HepG2 (cell line): ENCODE measurements at regions not wholly inside any gene's neighbourhood (a gene's known extent, or its start where the extent isn't known, plus 50 kb on each side); places are given as distances from the start of the nearest gene placed in this dataset.

Experiments
- ATAC-seq: fragments of 200-7000 bp; cut with Tn5 transposase; 3 replicates; pipeline ENCODE4 v1.9.1; 2020; ENCODE audit warnings: mild to moderate bottlenecking, moderate library complexity
- BruUV-seq: library from RNA; stranded (reverse); fragments of 400-500 nt; replicated peaks from 2 replicates; lab custom pipeline; 2021; lab: Mats Ljungman, UMichigan
- CTCF ChIA-PET: fragments of 300-600 bp; formaldehyde crosslinking; extraction: SDS; loops from one replicate; lab custom pipeline; 2021; ENCODE audit warnings: low total read pairs, inconsistent platforms, low intra/inter-chr PET ratio; lab: Yijun Ruan, JAX
- POLR2A ChIA-PET: fragments of 350-600 bp; sonication (Branson Sonifier 250); formaldehyde crosslinking; loops from one replicate; lab custom pipeline; 2020; ENCODE audit warnings: antibody characterized with exemption, inconsistent platforms; lab: Yijun Ruan, JAX
- DNase-seq: peaks from one replicate; pipeline ENCODE4 v3.0.0-alpha.2; 2015; ENCODE audit warnings: low spot score
- FAIRE-seq: peaks from 3 replicates; lab custom pipeline; 2011; peaks lifted over from hg19 to GRCh38; lab: Jason Lieb, UNC
- H2AFZ ChIP-seq: one replicate; pipeline ENCODE4 v1.6.1; 2011; ENCODE audit warnings: low read length, inconsistent platforms
- H3K27ac ChIP-seq: fragments of 300-600 bp; 3 replicates; pipeline ENCODE4 v1.8.0; 2011; ENCODE audit warnings: mixed run types, mild to moderate bottlenecking, mixed read lengths, low read length, inconsistent platforms; ENCODE audit not compliant: insufficient read depth; ENCODE audit errors: extremely low read length
- H3K27me3 ChIP-seq, 2 experiments: fragments of 200-600 bp in 1 of 2; 2 replicates in 1 of 2; 3 replicates in 1 of 2; pipeline versions ENCODE4 v1.6.0 to v1.8.0; 2011; ENCODE audit warnings: low read length in 2 of 2, mild to moderate bottlenecking in 2 of 2, moderate library complexity in 2 of 2, inconsistent platforms in 1 of 2; ENCODE audit not compliant: insufficient read depth in 2 of 2, control insufficient read depth in 1 of 2
- H3K36me3 ChIP-seq, 2 experiments: fragments of 200-600 bp in 1 of 2; replicated peaks in 1 of 2; 2 replicates in 1 of 2; 3 replicates in 1 of 2; pipeline versions ENCODE4 v1.5.1 to v1.8.0; 2011; ENCODE audit warnings: low read length in 2 of 2, inconsistent platforms in 1 of 2; ENCODE audit not compliant: insufficient read depth in 2 of 2, control insufficient read depth in 1 of 2
- H3K4me1 ChIP-seq: 2 replicates; pipeline ENCODE4 v1.5.1; 2012; ENCODE audit warnings: low read length, inconsistent platforms; ENCODE audit not compliant: insufficient read depth
- H3K4me2 ChIP-seq: 2 replicates; pipeline ENCODE4 v1.6.0; 2011; ENCODE audit warnings: low read depth, low read length, inconsistent platforms
- H3K4me3 ChIP-seq, 3 experiments: fragments of 200-600 bp in 1 of 3; sonication (generic), shearing (Covaris generic) in 1 of 3; replicated peaks in 1 of 3; 2 replicates each; pipeline ENCODE4 v1.5.1; 2011 to 2016; ENCODE audit warnings: low read length in 3 of 3, inconsistent platforms in 2 of 3, low read depth in 2 of 3, mild to moderate bottlenecking in 2 of 3, control low read depth in 1 of 3, mixed read lengths in 1 of 3; ENCODE audit not compliant: insufficient read depth in 1 of 3
- H3K79me2 ChIP-seq: one replicate; pipeline ENCODE4 v1.6.1; 2011; ENCODE audit warnings: low read length, inconsistent platforms; ENCODE audit not compliant: insufficient read depth
- H3K9ac ChIP-seq: 2 replicates; pipeline ENCODE4 v1.6.0; 2011; ENCODE audit warnings: mild to moderate bottlenecking, low read depth, low read length, inconsistent platforms; ENCODE audit not compliant: insufficient read depth
- H3K9me3 ChIP-seq: 2 replicates; pipeline ENCODE4 v1.5.1; 2012; ENCODE audit warnings: mild to moderate bottlenecking, low read length
- H4K20me1 ChIP-seq: 2 replicates; pipeline ENCODE4 v1.6.0; 2011; ENCODE audit warnings: inconsistent platforms, mild to moderate bottlenecking, low read length, moderate library complexity; ENCODE audit not compliant: insufficient read depth
- HMGA1 ChIP-seq: sonication (generic); formaldehyde crosslinking; conservative IDR thresholded peaks from 2 replicates; pipeline ENCODE4 v1.4.0; 2020; ENCODE audit warnings: missing genetic modification reagents
- RXRA ChIP-seq: sonication (generic); formaldehyde crosslinking; IDR thresholded peaks from 2 replicates; pipeline ENCODE4 v1.5.1; 2020; ENCODE audit warnings: missing genetic modification reagents
- SRSF1 ChIP-seq: fragments of 200-400 bp; formaldehyde crosslinking; optimal IDR thresholded peaks from 2 replicates; pipeline ENCODE3; 2017; ENCODE audit warnings: mild to moderate bottlenecking, low read depth, low read length, moderate library complexity
- ZNF382 ChIP-seq: sonication (generic); formaldehyde crosslinking; IDR thresholded peaks from 2 replicates; pipeline ENCODE4 v1.5.0; 2020; ENCODE audit warnings: missing genetic modification reagents, mild to moderate bottlenecking, borderline replicate concordance
- in situ Hi-C: cut with HindIII; loops from 2 replicates; pipeline ENCODE4 v1.10.0; 2017; ENCODE audit warnings: low pct_unique_long_range_greater_than_20kb; ENCODE audit not compliant: extremely low pct_ligation_motif_present
- intact Hi-C: fragments of 100-400 bp; cut with micrococcal nuclease; formaldehyde crosslinking; loops from one replicate; pipeline ENCODE4 v1.10.0; 2022; ENCODE audit not compliant: unreplicated experiment
- TF ChIP-seq, protein P1 (sequence below): sonication (generic); formaldehyde crosslinking; IDR thresholded peaks from 2 replicates; pipeline ENCODE4 v1.4.0; 2020; ENCODE audit warnings: missing genetic modification reagents
- TF ChIP-seq, protein P2 (sequence below): IDR thresholded peaks from 2 replicates; pipeline ENCODE4 v1.6.1; 2016; ENCODE audit warnings: mild to moderate bottlenecking, missing biosample characterization, missing genetic modification reagents
- TF ChIP-seq, protein P3 (sequence below): IDR thresholded peaks from 2 replicates; pipeline ENCODE4 v1.6.1; 2016; ENCODE audit warnings: mild to moderate bottlenecking

DNA sequence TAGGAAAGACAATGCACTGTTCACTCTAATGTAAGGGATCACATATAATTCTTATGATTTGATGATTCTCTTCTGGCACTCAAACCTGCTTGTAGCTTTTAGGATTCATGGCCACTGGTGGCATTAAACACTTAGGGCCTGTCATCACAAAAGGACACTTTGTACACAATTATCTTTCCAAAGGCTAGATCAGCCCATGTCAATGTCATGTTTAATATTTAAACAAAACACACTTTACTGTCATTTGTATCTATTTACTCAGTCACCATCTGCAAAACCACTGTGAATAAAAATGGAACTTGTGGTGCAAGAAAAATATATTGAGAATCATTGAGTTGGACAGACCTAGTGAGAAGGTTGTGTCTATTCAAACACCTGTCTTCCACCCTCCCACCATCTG lies 83.6 kb upstream of the TTC29 start:
- no peaks in the 10 kb centered on the region; a peak in 1 of 5 replicates for H3K27me3 ChIP-seq
- BruUV-seq: no TSS peak
- in situ Hi-C loops: no loop called here
- ATAC-seq (no peak), DNase-seq (no peak), FAIRE-seq (no peak)
- no peaks in the 10 kb centered on the region for H3K79me2 ChIP-seq
- H3K36me3 ChIP-seq: no peaks in the 10 kb centered on the region
- ChIA-PET POLR2A (no interaction called here), CTCF (no interaction called here)
- no peaks in the 10 kb centered on the region for H3K4me1 ChIP-seq
- H3K4me3 ChIP-seq: no peak overlapping the region
- H2AFZ ChIP-seq: no peak overlapping the region
- no peaks in the 10 kb centered on the region for H4K20me1 ChIP-seq
- intact Hi-C loops: no loop called here
- no peak overlapping the region for H3K27ac ChIP-seq
- H3K9me3 ChIP-seq: no peaks in the 10 kb centered on the region
- TF ChIP-seq ZNF382 (CRISPR knock-in tag) (no peak), SRSF1 (no peak), RXRA (no peak), HMGA1 (CRISPR knock-in tag) (no peak)
- TF ChIP-seq, protein P1, sequence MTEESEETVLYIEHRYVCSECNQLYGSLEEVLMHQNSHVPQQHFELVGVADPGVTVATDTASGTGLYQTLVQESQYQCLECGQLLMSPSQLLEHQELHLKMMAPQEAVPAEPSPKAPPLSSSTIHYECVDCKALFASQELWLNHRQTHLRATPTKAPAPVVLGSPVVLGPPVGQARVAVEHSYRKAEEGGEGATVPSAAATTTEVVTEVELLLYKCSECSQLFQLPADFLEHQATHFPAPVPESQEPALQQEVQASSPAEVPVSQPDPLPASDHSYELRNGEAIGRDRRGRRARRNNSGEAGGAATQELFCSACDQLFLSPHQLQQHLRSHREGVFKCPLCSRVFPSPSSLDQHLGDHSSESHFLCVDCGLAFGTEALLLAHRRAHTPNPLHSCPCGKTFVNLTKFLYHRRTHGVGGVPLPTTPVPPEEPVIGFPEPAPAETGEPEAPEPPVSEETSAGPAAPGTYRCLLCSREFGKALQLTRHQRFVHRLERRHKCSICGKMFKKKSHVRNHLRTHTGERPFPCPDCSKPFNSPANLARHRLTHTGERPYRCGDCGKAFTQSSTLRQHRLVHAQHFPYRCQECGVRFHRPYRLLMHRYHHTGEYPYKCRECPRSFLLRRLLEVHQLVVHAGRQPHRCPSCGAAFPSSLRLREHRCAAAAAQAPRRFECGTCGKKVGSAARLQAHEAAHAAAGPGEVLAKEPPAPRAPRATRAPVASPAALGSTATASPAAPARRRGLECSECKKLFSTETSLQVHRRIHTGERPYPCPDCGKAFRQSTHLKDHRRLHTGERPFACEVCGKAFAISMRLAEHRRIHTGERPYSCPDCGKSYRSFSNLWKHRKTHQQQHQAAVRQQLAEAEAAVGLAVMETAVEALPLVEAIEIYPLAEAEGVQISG: no peak
- TF ChIP-seq, protein P2, sequence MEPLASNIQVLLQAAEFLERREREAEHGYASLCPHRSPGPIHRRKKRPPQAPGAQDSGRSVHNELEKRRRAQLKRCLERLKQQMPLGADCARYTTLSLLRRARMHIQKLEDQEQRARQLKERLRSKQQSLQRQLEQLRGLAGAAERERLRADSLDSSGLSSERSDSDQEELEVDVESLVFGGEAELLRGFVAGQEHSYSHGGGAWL (CRISPR knock-in tag): no peak
- TF ChIP-seq, protein P3, sequence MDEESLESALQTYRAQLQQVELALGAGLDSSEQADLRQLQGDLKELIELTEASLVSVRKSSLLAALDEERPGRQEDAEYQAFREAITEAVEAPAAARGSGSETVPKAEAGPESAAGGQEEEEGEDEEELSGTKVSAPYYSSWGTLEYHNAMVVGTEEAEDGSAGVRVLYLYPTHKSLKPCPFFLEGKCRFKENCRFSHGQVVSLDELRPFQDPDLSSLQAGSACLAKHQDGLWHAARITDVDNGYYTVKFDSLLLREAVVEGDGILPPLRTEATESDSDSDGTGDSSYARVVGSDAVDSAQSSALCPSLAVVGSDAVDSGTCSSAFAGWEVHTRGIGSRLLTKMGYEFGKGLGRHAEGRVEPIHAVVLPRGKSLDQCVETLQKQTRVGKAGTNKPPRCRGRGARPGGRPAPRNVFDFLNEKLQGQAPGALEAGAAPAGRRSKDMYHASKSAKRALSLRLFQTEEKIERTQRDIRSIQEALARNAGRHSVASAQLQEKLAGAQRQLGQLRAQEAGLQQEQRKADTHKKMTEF (CRISPR knock-in tag): no peak
- no peak overlapping the region for H3K9ac ChIP-seq
- no peak overlapping the region for H3K4me2 ChIP-seq
